Caco-2 (cell line): ENCODE measurements at regions not wholly inside any gene's neighbourhood (a gene's known extent, or its start where the extent isn't known, plus 50 kb on each side); places are given as distances from the start of the nearest gene placed in this dataset.

Experiments
- BruUV-seq: library from RNA; stranded (reverse); fragments of 400-500 nt; replicated peaks from 2 replicates; lab custom pipeline; 2021; lab: Mats Ljungman, UMichigan
- CTCF ChIA-PET: fragments of 300-600 bp; sonication (Branson Sonifier 250); formaldehyde crosslinking; loops from one replicate; lab custom pipeline; 2022; ENCODE audit warnings: antibody characterized with exemption; lab: Charles Lee
- POLR2A ChIA-PET: fragments of 300-600 bp; sonication (Branson Sonifier 250); formaldehyde crosslinking; loops from one replicate; lab custom pipeline; 2022; ENCODE audit warnings: antibody characterized with exemption; lab: Charles Lee
- DNase-seq, 2 experiments: peaks; one replicate each; pipeline versions ENCODE4 v3.0.0 to v3.0.0-alpha.2; 2020 to 2022
- H3K27me3 ChIP-seq: replicated peaks from 2 replicates; pipeline ENCODE4 v1.6.0; 2011; ENCODE audit warnings: low read length; ENCODE audit not compliant: control insufficient read depth, insufficient read depth
- H3K36me3 ChIP-seq: 2 replicates; pipeline ENCODE4 v1.5.1; 2011; ENCODE audit warnings: low read length; ENCODE audit not compliant: control insufficient read depth, insufficient read depth
- H3K4me1 ChIP-seq: fragments of 250-450 bp; sonication (Bioruptor Pico); 2 replicates; pipeline ENCODE4 v1.5.1; 2020; ENCODE audit warnings: mild to moderate bottlenecking
- H3K4me3 ChIP-seq: 2 replicates; pipeline ENCODE4 v1.5.1; 2011; ENCODE audit warnings: low read depth, mild to moderate bottlenecking, control low read depth, low read length
- H3K9me3 ChIP-seq: fragments of 250-450 bp; sonication (Bioruptor Pico); 2 replicates; pipeline ENCODE4 v1.5.1; 2020; ENCODE audit warnings: mild to moderate bottlenecking, moderate library complexity
- H3K27ac Mint-ChIP-seq: one replicate; pipeline ENCODE4 v1.8.0; 2022; ENCODE audit warnings: mixed read lengths; ENCODE audit not compliant: unreplicated experiment
- H3K27me3 Mint-ChIP-seq: one replicate; pipeline ENCODE4 v1.8.0; 2022; ENCODE audit warnings: mixed read lengths; ENCODE audit not compliant: insufficient read depth, unreplicated experiment
- H3K36me3 Mint-ChIP-seq: one replicate; pipeline ENCODE4 v1.8.0; 2022; ENCODE audit warnings: mild to moderate bottlenecking, mixed read lengths; ENCODE audit not compliant: insufficient read depth, unreplicated experiment
- H3K4me1 Mint-ChIP-seq: one replicate; pipeline ENCODE4 v1.8.0; 2022; ENCODE audit warnings: low read depth, mixed read lengths; ENCODE audit not compliant: unreplicated experiment
- H3K4me3 Mint-ChIP-seq: one replicate; pipeline ENCODE4 v1.8.0; 2022; ENCODE audit warnings: mild to moderate bottlenecking, moderate library complexity, mixed read lengths; ENCODE audit not compliant: unreplicated experiment
- H3K9me3 Mint-ChIP-seq: one replicate; pipeline ENCODE4 v1.8.0; 2022; ENCODE audit warnings: mixed read lengths; ENCODE audit not compliant: unreplicated experiment
- intact Hi-C: fragments of 100-400 bp; cut with micrococcal nuclease; formaldehyde crosslinking; loops from one replicate; pipeline ENCODE4 v1.10.0; 2022; ENCODE audit not compliant: unreplicated experiment
- TF ChIP-seq, protein P1 (sequence below), 2 experiments: fragments of 200-600 bp in 1 of 2; IDR thresholded peaks; 1 replicate in 1 of 2; 2 replicates in 1 of 2; pipeline versions ENCODE4 v1.5.1 to v1.8.0; 2011 to 2022; ENCODE audit warnings: antibody characterized with exemption in 1 of 2, control low read depth in 1 of 2, inconsistent platforms in 1 of 2, low read depth in 1 of 2, low read length in 1 of 2, mild to moderate bottlenecking in 1 of 2, moderate library complexity in 1 of 2; ENCODE audit not compliant: insufficient read depth in 1 of 2, severe bottlenecking in 1 of 2, unreplicated experiment in 1 of 2

DNA sequence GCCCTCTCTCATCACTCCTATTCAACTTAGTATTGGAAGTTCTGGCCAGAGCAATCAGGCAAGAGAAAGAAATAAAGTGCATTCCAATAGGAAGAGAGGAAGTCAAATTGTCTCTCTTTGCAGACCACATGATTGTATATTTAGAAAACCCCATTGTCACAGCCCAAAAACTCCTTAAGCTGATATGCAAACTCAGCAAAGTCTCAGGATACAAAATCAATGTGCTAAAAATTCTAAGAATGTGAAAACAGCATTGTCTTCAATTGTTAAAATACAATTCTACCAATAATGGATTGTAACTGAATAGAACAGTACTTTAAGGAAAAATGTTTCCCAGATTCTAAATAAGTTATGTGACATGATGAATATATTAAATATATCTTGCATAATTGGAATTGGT is 2269.2 kb upstream of the PCDH20 start:
- no peaks in the 10 kb centered on the region for H3K4me1 ChIP-seq
- no peak overlapping the region for H3K27ac Mint-ChIP-seq
- POLR2A ChIA-PET = no interaction called here
- intact Hi-C loops = no loop called here
- DNase-seq = no peak
- no peaks in the 10 kb centered on the region for H3K4me1 Mint-ChIP-seq
- CTCF ChIA-PET = no interaction called here
- no peaks in the 10 kb centered on the region for H3K27me3 ChIP-seq
- H3K9me3 Mint-ChIP-seq = no peaks in the 10 kb centered on the region
- no TSS peak for BruUV-seq
- H3K9me3 ChIP-seq = no peaks in the 10 kb centered on the region
- H3K27me3 Mint-ChIP-seq = no peaks in the 10 kb centered on the region
- no peak overlapping the region for H3K4me3 Mint-ChIP-seq
- no peaks in the 10 kb centered on the region for H3K36me3 Mint-ChIP-seq
- TF ChIP-seq, protein P1, sequence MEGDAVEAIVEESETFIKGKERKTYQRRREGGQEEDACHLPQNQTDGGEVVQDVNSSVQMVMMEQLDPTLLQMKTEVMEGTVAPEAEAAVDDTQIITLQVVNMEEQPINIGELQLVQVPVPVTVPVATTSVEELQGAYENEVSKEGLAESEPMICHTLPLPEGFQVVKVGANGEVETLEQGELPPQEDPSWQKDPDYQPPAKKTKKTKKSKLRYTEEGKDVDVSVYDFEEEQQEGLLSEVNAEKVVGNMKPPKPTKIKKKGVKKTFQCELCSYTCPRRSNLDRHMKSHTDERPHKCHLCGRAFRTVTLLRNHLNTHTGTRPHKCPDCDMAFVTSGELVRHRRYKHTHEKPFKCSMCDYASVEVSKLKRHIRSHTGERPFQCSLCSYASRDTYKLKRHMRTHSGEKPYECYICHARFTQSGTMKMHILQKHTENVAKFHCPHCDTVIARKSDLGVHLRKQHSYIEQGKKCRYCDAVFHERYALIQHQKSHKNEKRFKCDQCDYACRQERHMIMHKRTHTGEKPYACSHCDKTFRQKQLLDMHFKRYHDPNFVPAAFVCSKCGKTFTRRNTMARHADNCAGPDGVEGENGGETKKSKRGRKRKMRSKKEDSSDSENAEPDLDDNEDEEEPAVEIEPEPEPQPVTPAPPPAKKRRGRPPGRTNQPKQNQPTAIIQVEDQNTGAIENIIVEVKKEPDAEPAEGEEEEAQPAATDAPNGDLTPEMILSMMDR (IDR thresholded peaks at IDR 0.05; ENCODE audit: insufficient read depth in 1 of 2, low read depth in 1 of 2, low read length in 1 of 2, severe bottlenecking in 1 of 2, unreplicated experiment in 1 of 2) = no peak
- H3K4me3 ChIP-seq = no peak overlapping the region
- H3K36me3 ChIP-seq = no peaks in the 10 kb centered on the region

GRCh38 chr13:63680704-63681103 is 2265.1 kb upstream of the PCDH20 start:
- Histone ChIP-seq H3K4me1 (no peaks in the 10 kb centered on the region; the same call in 1 of the 2 replicates), H3K36me3 (no peaks in the 10 kb centered on the region), H3K4me3 (no peak overlapping the region), H3K27me3 (no peaks in the 10 kb centered on the region), H3K9me3 (no peaks in the 10 kb centered on the region)
- intact Hi-C loops = no loop called here
- ChIA-PET CTCF (no interaction called here), POLR2A (no interaction called here)
- no peaks in the 10 kb centered on the region for H3K9me3 Mint-ChIP-seq
- DNase-seq = no peak
- TF ChIP-seq, protein P1 (IDR thresholded peaks at IDR 0.05; ENCODE audit: insufficient read depth in 1 of 2, low read depth in 1 of 2, low read length in 1 of 2, severe bottlenecking in 1 of 2, unreplicated experiment in 1 of 2) = no peak
- no peaks in the 10 kb centered on the region for H3K36me3 Mint-ChIP-seq
- no TSS peak for BruUV-seq
- no peaks in the 10 kb centered on the region for H3K27me3 Mint-ChIP-seq
- no peak overlapping the region for H3K4me3 Mint-ChIP-seq
- H3K27ac Mint-ChIP-seq = no peak overlapping the region
- H3K4me1 Mint-ChIP-seq = no peaks in the 10 kb centered on the region

DNA sequence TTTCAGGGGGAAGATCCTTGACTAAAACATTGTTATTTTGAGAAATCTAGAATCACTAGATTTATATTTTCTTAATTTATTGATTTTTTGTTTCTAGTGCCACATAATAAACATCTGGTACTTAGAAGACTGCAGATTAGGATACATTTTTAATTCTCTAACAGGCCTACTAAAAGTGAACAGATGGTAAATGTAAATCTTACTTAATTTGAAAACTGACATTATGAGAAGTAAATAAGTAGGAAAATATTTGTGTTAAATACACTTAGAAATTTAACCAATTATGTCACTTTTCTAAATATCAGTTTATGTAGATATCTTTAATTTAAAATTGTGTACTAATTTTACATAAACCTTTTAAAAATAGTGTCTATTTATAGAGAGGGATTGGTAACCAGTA is 2255.6 kb upstream of the PCDH20 start:
- CTCF ChIA-PET = no interaction called here

More for the DNA sequence above, 2255.6 kb upstream of the PCDH20 start:
- H3K9me3 Mint-ChIP-seq = no peaks in the 10 kb centered on the region
- Histone ChIP-seq H3K4me3 (no peak overlapping the region), H3K27me3 (no peaks in the 10 kb centered on the region), H3K36me3 (no peaks in the 10 kb centered on the region), H3K4me1 (no peaks in the 10 kb centered on the region), H3K9me3 (no peaks in the 10 kb centered on the region)
- peaks cover 2% of the 10 kb centered on the region for H3K27me3 Mint-ChIP-seq
- intact Hi-C loops = no loop called here
- H3K36me3 Mint-ChIP-seq = no peaks in the 10 kb centered on the region
- POLR2A ChIA-PET = no interaction called here
- no peak overlapping the region for H3K27ac Mint-ChIP-seq
- no peak for DNase-seq
- no TSS peak for BruUV-seq
- H3K4me1 Mint-ChIP-seq = no peaks in the 10 kb centered on the region
- TF ChIP-seq, protein P1 (IDR thresholded peaks at IDR 0.05; ENCODE audit: insufficient read depth in 1 of 2, low read depth in 1 of 2, low read length in 1 of 2, severe bottlenecking in 1 of 2, unreplicated experiment in 1 of 2) = no peak
- no peak overlapping the region for H3K4me3 Mint-ChIP-seq
